ENCODE measurements at regions not wholly inside any gene's neighbourhood (a gene's known extent, or its start where the extent isn't known, plus 50 kb on each side); places are given as distances from the start of the nearest gene placed in this dataset.
A peak's percentile ranks its signal among the peaks of the same experiment; 100 is the strongest.

DNA sequence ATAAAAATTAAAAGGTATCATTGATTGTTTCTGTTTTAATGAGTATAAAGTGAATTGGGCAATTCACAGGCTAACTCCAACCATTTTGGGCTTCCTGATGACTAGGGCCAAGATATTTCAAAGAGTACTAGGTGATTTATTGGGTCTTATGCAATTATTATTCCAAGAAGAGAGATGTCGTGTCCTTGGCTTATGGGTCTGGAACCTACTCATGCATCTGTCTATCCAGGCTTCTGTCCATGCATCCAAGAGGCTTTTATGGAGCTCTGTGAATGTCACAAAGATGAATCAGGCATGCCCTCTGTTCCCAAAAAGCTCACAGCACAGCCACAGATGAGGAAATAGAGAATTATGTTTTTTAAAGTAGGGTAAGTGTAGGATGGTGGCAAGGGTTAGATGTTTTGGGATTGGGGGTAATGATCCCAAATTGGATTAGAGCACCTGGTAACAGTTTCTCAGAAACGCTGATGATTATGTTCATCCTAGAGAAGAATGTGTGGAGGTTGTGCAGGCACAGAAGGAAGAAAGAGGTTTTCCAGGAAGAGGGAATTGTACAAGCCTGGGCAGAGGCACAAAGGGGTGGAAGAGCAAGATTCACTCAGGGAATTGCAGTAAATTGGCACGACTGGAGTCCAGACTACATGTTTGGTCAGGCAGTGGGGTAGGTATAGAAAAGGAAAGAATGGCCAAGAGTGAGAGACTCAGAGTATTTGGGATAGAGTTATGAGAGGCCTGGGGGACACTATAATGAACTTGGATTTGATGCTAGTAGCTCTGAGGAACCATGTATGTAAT lies 83.0 kb upstream of the TNC start:
- Mint-ChIP-seq H3K27me3 (peaks cover 23 to 41% of the 10 kb centered on the region in 2 donors), H3K27ac (no peak overlapping the region), H3K36me3 (no peaks in the 10 kb centered on the region), H3K9me3 (no peaks in the 10 kb centered on the region), H3K4me1 (ENCODE audit: low read depth in 2 of 2) (no peaks in the 10 kb centered on the region), H3K4me3 (no peak overlapping the region)
- ATAC-seq (no peak), DNase-seq (ENCODE audit: low spot score) (no peak)

DNA sequence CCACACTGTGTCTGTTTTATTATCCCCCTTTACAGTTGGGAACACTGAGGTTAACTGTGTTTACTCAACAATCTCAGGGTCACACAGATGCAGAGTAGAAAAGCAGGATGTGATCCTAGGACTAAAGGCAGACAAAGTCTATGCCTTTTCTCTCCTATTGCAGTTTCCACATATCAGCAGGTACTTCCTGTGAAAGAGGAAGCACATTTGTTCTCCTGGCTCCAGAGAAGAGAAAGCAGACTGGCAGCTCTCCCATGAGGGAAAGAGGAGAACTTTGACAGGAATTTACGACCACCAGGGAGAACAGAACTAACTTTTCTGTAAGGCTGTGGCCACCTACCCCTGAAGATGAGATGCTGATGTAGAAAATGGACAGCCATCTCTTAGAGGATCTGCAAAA lies 84.2 kb upstream of the TNC start:
- no peaks in the 10 kb centered on the region for H3K9me3 Mint-ChIP-seq
- no peaks in the 10 kb centered on the region for H3K4me1 Mint-ChIP-seq (ENCODE audit: low read depth in 2 of 2)
- H3K27ac Mint-ChIP-seq, result no peak overlapping the region
- ATAC-seq, result no peak
- peaks cover 25 to 44% of the 10 kb centered on the region in 2 donors for H3K27me3 Mint-ChIP-seq
- H3K36me3 Mint-ChIP-seq, result no peaks in the 10 kb centered on the region
- H3K4me3 Mint-ChIP-seq, result no peak overlapping the region
- DNase-seq (ENCODE audit: low spot score), result no peak

GRCh38 chr9:115202960-115203751 lies 85.2 kb upstream of the TNC start:
- no peak overlapping the region for H3K4me3 Mint-ChIP-seq
- no peaks in the 10 kb centered on the region for H3K36me3 Mint-ChIP-seq
- no peak for DNase-seq (ENCODE audit: low spot score)
- no peaks in the 10 kb centered on the region for H3K4me1 Mint-ChIP-seq (ENCODE audit: low read depth in 2 of 2)
- no peak overlapping the region for H3K27ac Mint-ChIP-seq
- H3K27me3 Mint-ChIP-seq, result peaks cover 25 to 44% of the 10 kb centered on the region in 2 donors
- ATAC-seq, result no peak
- H3K9me3 Mint-ChIP-seq, result no peaks in the 10 kb centered on the region

DNA sequence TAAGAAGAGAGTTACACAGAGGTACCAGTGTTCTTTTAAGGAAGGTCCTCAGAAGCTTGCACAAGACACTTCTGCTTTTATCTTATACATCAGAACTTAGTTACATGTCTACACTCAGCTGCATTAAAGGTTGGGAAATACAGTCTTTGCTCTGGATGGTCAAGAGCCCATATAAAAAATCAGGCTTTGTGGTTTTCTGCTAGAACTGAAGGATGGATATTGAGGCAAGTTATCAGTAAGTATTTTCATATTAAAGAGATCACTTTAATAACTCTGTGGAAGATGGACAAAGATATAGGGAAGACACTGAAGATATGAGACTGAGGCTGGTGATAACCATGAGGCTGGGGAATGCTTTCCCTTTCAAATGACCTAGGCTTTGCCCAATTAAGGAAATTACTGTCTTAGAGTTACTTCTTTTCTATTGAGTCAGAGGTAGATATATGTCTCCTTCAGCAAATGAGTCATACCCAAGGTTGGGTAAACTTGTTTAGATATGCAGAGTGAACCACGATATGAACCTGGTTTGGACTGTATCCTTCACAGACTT lies 87.0 kb upstream of the TNC start:
- Mint-ChIP-seq H3K36me3 (no peaks in the 10 kb centered on the region), H3K4me1 (ENCODE audit: low read depth in 2 of 2) (peaks cover 0 to 4% of the 10 kb centered on the region in 2 donors), H3K27ac (no peak overlapping the region), H3K9me3 (no peaks in the 10 kb centered on the region), H3K4me3 (no peak overlapping the region), H3K27me3 (peaks cover 24 to 46% of the 10 kb centered on the region in 2 donors)
- DNase-seq (ENCODE audit: low spot score), result no peak
- ATAC-seq, result peak; percentile 60 to 77

DNA sequence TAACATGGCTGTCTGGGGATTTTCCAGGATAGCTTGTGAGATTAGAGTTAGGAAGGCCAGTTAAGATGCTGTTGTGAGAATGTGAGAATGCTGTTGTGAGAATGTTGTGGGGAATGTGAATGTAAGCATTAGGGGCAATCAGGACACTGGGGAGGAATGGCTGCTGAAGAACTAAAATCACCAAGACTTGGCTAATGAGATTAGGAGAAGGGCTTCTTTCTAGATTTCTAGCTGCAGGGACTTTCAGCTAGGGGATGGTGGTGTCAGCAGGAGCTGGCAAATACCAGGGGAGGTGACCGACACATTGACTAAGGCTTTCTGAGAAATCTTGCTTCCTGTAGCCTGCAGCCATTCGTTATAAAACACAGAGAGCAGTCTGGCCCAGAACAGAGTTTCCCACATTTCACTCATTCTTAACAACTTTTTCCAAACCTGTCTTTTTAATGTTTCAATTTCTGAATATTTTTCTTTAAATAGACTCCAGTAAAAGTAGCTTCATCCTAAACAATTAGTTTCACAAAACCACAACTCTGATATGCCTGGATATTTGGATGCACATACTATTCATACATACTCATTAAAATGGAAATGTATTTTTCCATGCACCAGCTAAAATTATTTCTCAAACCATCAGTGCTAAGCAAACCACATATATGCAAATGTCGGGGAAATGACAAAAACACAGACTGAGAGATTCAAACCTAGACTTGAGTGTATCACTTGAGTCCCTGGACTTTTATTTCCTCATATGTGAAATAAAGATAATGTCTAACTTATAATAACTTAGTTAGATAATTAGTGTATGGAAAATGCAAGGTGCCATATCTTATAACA lies 89.3 kb upstream of the TNC start:
- no peaks in the 10 kb centered on the region for H3K36me3 Mint-ChIP-seq
- peaks cover 0 to 4% of the 10 kb centered on the region in 2 donors for H3K4me1 Mint-ChIP-seq (ENCODE audit: low read depth in 2 of 2)
- H3K9me3 Mint-ChIP-seq, result no peaks in the 10 kb centered on the region
- peaks cover 15 to 40% of the 10 kb centered on the region in 2 donors for H3K27me3 Mint-ChIP-seq
- ATAC-seq (peak in 1 of 2 donors; percentile 55), DNase-seq (ENCODE audit: low spot score) (no peak)
- H3K27ac Mint-ChIP-seq, result peak overlapping the region in 1 of 2 donors; percentile 61
- peak overlapping the region; percentile 34 for H3K4me3 Mint-ChIP-seq

DNA sequence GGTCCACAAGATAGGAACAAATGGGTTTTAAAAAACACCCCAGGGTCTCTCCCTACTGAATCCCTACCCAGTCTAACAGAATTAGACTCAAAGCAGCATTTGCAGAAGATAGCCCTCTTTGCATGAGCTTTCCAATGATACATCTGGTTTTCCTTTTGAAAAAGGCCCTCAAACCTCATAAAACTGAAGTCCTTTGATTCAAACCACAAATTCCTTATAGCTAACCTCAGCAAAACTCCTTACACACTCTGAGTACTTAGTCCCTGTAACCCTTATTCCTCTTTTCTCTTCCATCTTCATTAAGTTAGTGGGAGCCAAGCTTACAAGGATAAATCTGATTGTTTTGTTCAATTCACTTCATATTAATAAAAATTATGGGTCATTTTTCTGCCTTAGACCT lies 90.5 kb upstream of the TNC start:
- peaks cover 0 to 4% of the 10 kb centered on the region in 2 donors for H3K4me1 Mint-ChIP-seq (ENCODE audit: low read depth in 2 of 2)
- DNase-seq (ENCODE audit: low spot score) (no peak), ATAC-seq (no peak)
- H3K27ac Mint-ChIP-seq, result no peak overlapping the region
- H3K4me3 Mint-ChIP-seq, result no peak overlapping the region
- H3K27me3 Mint-ChIP-seq, result peaks cover 15 to 40% of the 10 kb centered on the region in 2 donors
- no peaks in the 10 kb centered on the region for H3K36me3 Mint-ChIP-seq
- H3K9me3 Mint-ChIP-seq, result no peaks in the 10 kb centered on the region

DNA sequence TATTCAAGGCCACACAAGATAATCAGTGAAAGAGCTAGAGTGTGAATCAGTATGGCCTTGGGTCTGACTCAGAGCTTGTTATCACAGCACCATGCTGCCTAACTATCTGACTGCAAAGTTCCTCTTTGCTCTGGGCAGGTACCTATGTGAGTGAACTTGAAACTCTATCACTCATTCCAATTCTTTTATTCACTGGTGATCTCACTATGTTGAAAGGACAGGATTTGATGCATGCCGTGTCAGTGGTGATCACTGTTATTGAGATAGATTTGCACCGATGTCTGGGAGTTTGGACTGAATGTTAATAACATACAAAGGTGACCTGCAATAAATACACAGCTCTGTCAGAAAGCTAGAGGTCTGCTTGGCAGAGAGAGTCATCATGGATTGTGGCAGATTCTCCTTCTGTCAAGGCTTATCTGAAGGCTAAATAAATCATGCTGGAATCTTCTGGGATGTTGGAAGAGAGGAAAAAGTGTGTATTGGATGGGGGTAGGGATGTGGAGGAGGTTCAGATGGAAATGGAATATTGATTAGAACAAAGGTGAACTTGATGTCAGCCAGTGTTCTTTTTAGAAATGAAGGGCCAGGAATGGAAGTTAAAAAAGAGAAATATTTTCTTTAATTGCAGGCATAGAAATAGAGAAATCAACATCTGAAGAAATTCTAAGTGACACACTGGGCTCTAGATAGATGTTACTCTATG lies 91.8 kb upstream of the TNC start:
- Mint-ChIP-seq H3K9me3 (no peaks in the 10 kb centered on the region), H3K4me3 (peak overlapping the region; percentile 50), H3K4me1 (ENCODE audit: low read depth in 2 of 2) (peaks cover 0 to 4% of the 10 kb centered on the region in 2 donors), H3K36me3 (no peaks in the 10 kb centered on the region), H3K27ac (peak overlapping the region in 1 of 2 donors; percentile 10), H3K27me3 (peaks cover 12 to 33% of the 10 kb centered on the region in 2 donors)
- no peak for DNase-seq (ENCODE audit: low spot score)
- ATAC-seq, result peak; percentile 50 to 79

DNA sequence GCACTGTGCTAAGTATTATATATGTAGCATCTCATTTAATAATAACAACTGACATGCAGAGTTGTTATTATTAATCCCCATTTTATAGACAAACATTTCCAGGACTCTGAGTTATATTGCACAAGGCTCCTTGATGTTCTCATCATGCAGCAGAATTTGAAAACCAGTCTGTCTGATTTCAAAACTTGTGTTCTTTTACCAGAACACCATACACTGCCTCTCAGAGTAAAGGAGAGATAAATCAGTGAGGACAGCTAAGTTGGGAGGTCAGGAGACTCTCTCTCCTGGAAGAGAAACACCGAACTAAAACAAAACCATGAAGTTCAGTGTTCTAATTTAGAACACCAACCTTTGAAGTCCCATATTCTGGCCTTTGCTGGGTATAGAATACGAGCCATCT lies 92.7 kb upstream of the TNC start:
- Mint-ChIP-seq H3K27me3 (peaks cover 12 to 34% of the 10 kb centered on the region in 2 donors), H3K9me3 (no peaks in the 10 kb centered on the region), H3K4me3 (no peak overlapping the region), H3K36me3 (no peaks in the 10 kb centered on the region), H3K4me1 (ENCODE audit: low read depth in 2 of 2) (peaks cover 0 to 4% of the 10 kb centered on the region in 2 donors), H3K27ac (no peak overlapping the region)
- DNase-seq (ENCODE audit: low spot score) (no peak), ATAC-seq (no peak)

GRCh38 chr9:115211413-115212124 lies 93.6 kb upstream of the TNC start:
- Mint-ChIP-seq H3K27ac (no peak overlapping the region), H3K4me1 (ENCODE audit: low read depth in 2 of 2) (peaks cover 0 to 4% of the 10 kb centered on the region in 2 donors), H3K9me3 (no peaks in the 10 kb centered on the region), H3K27me3 (peaks cover 12 to 33% of the 10 kb centered on the region in 2 donors), H3K4me3 (no peak overlapping the region), H3K36me3 (no peaks in the 10 kb centered on the region)
- ATAC-seq (no peak), DNase-seq (ENCODE audit: low spot score) (no peak)

GRCh38 chr9:115212125-115212605 lies 94.2 kb upstream of the TNC start:
- peaks cover 8 to 39% of the 10 kb centered on the region in 2 donors for H3K27me3 Mint-ChIP-seq
- ATAC-seq (no peak), DNase-seq (ENCODE audit: low spot score) (no peak)
- no peak overlapping the region for H3K4me3 Mint-ChIP-seq
- H3K4me1 Mint-ChIP-seq (ENCODE audit: low read depth in 2 of 2), result peaks cover 0 to 4% of the 10 kb centered on the region in 2 donors
- no peaks in the 10 kb centered on the region for H3K9me3 Mint-ChIP-seq
- no peaks in the 10 kb centered on the region for H3K36me3 Mint-ChIP-seq
- H3K27ac Mint-ChIP-seq, result no peak overlapping the region

GRCh38 chr9:115212832-115213231 lies 94.9 kb upstream of the TNC start:
- H3K36me3 Mint-ChIP-seq, result no peaks in the 10 kb centered on the region
- DNase-seq (ENCODE audit: low spot score), result no peak
- no peak overlapping the region for H3K27ac Mint-ChIP-seq
- H3K4me1 Mint-ChIP-seq (ENCODE audit: low read depth in 2 of 2), result peaks cover 0 to 4% of the 10 kb centered on the region in 2 donors
- no peak overlapping the region for H3K4me3 Mint-ChIP-seq
- peaks cover 8 to 42% of the 10 kb centered on the region in 2 donors for H3K27me3 Mint-ChIP-seq
- no peak for ATAC-seq
- no peaks in the 10 kb centered on the region for H3K9me3 Mint-ChIP-seq

GRCh38 chr9:115213818-115214334 lies 95.9 kb upstream of the TNC start:
- no peak overlapping the region for H3K27ac Mint-ChIP-seq
- no peaks in the 10 kb centered on the region for H3K36me3 Mint-ChIP-seq
- no peak overlapping the region for H3K4me3 Mint-ChIP-seq
- peaks cover 5 to 37% of the 10 kb centered on the region in 2 donors for H3K27me3 Mint-ChIP-seq
- no peak for DNase-seq (ENCODE audit: low spot score)
- no peaks in the 10 kb centered on the region for H3K9me3 Mint-ChIP-seq
- peaks cover 0 to 4% of the 10 kb centered on the region in 2 donors for H3K4me1 Mint-ChIP-seq (ENCODE audit: low read depth in 2 of 2)
- ATAC-seq, result no peak

Measured in natural killer cell treated with Interleukin-12 subunit alpha and Interleukin-12 subunit beta and Interleukin-15 and Interleukin-18, amount 100 ng/mL, for 72 hours (primary cell).